ENCODE measurements at regions not wholly inside any gene's neighbourhood (a gene's known extent, or its start where the extent isn't known, plus 50 kb on each side); places are given as distances from the start of the nearest gene placed in this dataset.
"Not testable (repeated sequence)": the region's sequence is repeated elsewhere in the genome, so short reads cannot be mapped to it uniquely, and the experiment has no call there.

- Histone ChIP-seq H3K27ac (ENCODE audit: low read depth in 2 of 2, low read length in 1 of 2) (no peak overlapping the region), H3K4me3 (ENCODE audit: low read depth in 1 of 2, low read length in 2 of 2) (no peak overlapping the region), H3K27me3 (ENCODE audit: control insufficient read depth in 1 of 2, insufficient read depth in 2 of 2, low read length in 2 of 2) (no peaks in the 10 kb centered on the region), H3K4me1 (ENCODE audit: control insufficient read depth in 2 of 2, insufficient read depth in 2 of 2, low read length in 1 of 2) (peaks cover 0 to 2% of the 10 kb centered on the region in 2 donors), H3K36me3 (ENCODE audit: control insufficient read depth in 2 of 2, insufficient read depth in 2 of 2, low read length in 1 of 2) (no peaks in the 10 kb centered on the region), H3K9me3 (ENCODE audit: control insufficient read depth in 2 of 2, insufficient read depth in 1 of 2, low read depth in 1 of 2, low read length in 1 of 2) (no peaks in the 10 kb centered on the region)
- WGBS, 2 donors = 57 to 71% methylated on average over 4 of the region's 4 CpGs
Observed at GRCh38 chr10:109359316-109359715, 564.0 kb downstream of the XPNPEP1 start.

GRCh38 chr10:109358325-109358724, 565.0 kb downstream of the XPNPEP1 start:
- Histone ChIP-seq H3K27ac (ENCODE audit: low read depth in 2 of 2, low read length in 1 of 2) (no peak overlapping the region), H3K4me1 (ENCODE audit: control insufficient read depth in 2 of 2, insufficient read depth in 2 of 2, low read length in 1 of 2) (peaks cover 0 to 2% of the 10 kb centered on the region in 2 donors), H3K4me3 (ENCODE audit: low read depth in 1 of 2, low read length in 2 of 2) (no peak overlapping the region), H3K36me3 (ENCODE audit: control insufficient read depth in 2 of 2, insufficient read depth in 2 of 2, low read length in 1 of 2) (no peaks in the 10 kb centered on the region), H3K27me3 (ENCODE audit: control insufficient read depth in 1 of 2, insufficient read depth in 2 of 2, low read length in 2 of 2) (no peaks in the 10 kb centered on the region), H3K9me3 (ENCODE audit: control insufficient read depth in 2 of 2, insufficient read depth in 1 of 2, low read depth in 1 of 2, low read length in 1 of 2) (no peaks in the 10 kb centered on the region)
- WGBS, 2 donors = 19 to 23% methylated on average over 1 of the region's 1 CpG

- Histone ChIP-seq H3K27ac (ENCODE audit: low read depth in 2 of 2, low read length in 1 of 2) (no peak overlapping the region), H3K9me3 (ENCODE audit: control insufficient read depth in 2 of 2, insufficient read depth in 1 of 2, low read depth in 1 of 2, low read length in 1 of 2) (no peaks in the 10 kb centered on the region), H3K27me3 (ENCODE audit: control insufficient read depth in 1 of 2, insufficient read depth in 2 of 2, low read length in 2 of 2) (no peaks in the 10 kb centered on the region), H3K4me1 (ENCODE audit: control insufficient read depth in 2 of 2, insufficient read depth in 2 of 2, low read length in 1 of 2) (no peaks in the 10 kb centered on the region), H3K4me3 (ENCODE audit: low read depth in 1 of 2, low read length in 2 of 2) (no peak overlapping the region), H3K36me3 (ENCODE audit: control insufficient read depth in 2 of 2, insufficient read depth in 2 of 2, low read length in 1 of 2) (no peaks in the 10 kb centered on the region)
Observed at GRCh38 chr10:109348324-109348723, 575.0 kb downstream of the XPNPEP1 start.

GRCh38 chr10:109343293-109343692, 580.0 kb downstream of the XPNPEP1 start:
- H3K9me3 ChIP-seq (ENCODE audit: control insufficient read depth in 2 of 2, insufficient read depth in 1 of 2, low read depth in 1 of 2, low read length in 1 of 2) = no peaks in the 10 kb centered on the region
- H3K4me1 ChIP-seq (ENCODE audit: control insufficient read depth in 2 of 2, insufficient read depth in 2 of 2, low read length in 1 of 2) = no peaks in the 10 kb centered on the region
- H3K27me3 ChIP-seq (ENCODE audit: control insufficient read depth in 1 of 2, insufficient read depth in 2 of 2, low read length in 2 of 2) = no peaks in the 10 kb centered on the region
- WGBS, 2 donors = 76 to 80% methylated on average over 1 of the region's 1 CpG
- H3K4me3 ChIP-seq (ENCODE audit: low read depth in 1 of 2, low read length in 2 of 2) = no peak overlapping the region
- H3K27ac ChIP-seq (ENCODE audit: low read depth in 2 of 2, low read length in 1 of 2) = no peak overlapping the region
- H3K36me3 ChIP-seq (ENCODE audit: control insufficient read depth in 2 of 2, insufficient read depth in 2 of 2, low read length in 1 of 2) = no peaks in the 10 kb centered on the region

GRCh38 chr10:109341986-109342385, 581.3 kb downstream of the XPNPEP1 start:
- Histone ChIP-seq H3K27ac (ENCODE audit: low read depth in 2 of 2, low read length in 1 of 2) (no peak overlapping the region), H3K36me3 (ENCODE audit: control insufficient read depth in 2 of 2, insufficient read depth in 2 of 2, low read length in 1 of 2) (no peaks in the 10 kb centered on the region), H3K9me3 (ENCODE audit: control insufficient read depth in 2 of 2, insufficient read depth in 1 of 2, low read depth in 1 of 2, low read length in 1 of 2) (no peaks in the 10 kb centered on the region), H3K4me3 (ENCODE audit: low read depth in 1 of 2, low read length in 2 of 2) (no peak overlapping the region), H3K4me1 (ENCODE audit: control insufficient read depth in 2 of 2, insufficient read depth in 2 of 2, low read length in 1 of 2) (no peaks in the 10 kb centered on the region), H3K27me3 (ENCODE audit: control insufficient read depth in 1 of 2, insufficient read depth in 2 of 2, low read length in 2 of 2) (no peaks in the 10 kb centered on the region)

GRCh38 chr10:109328001-109328400, 595.3 kb downstream of the XPNPEP1 start:
- H3K27me3 ChIP-seq (ENCODE audit: control insufficient read depth in 1 of 2, insufficient read depth in 2 of 2, low read length in 2 of 2) = no peaks in the 10 kb centered on the region
- no peaks in the 10 kb centered on the region for H3K36me3 ChIP-seq (ENCODE audit: control insufficient read depth in 2 of 2, insufficient read depth in 2 of 2, low read length in 1 of 2)
- no peak overlapping the region for H3K4me3 ChIP-seq (ENCODE audit: low read depth in 1 of 2, low read length in 2 of 2)
- peaks cover 0 to 3% of the 10 kb centered on the region in 2 donors for H3K9me3 ChIP-seq (ENCODE audit: control insufficient read depth in 2 of 2, insufficient read depth in 1 of 2, low read depth in 1 of 2, low read length in 1 of 2)
- no peak overlapping the region for H3K27ac ChIP-seq (ENCODE audit: low read depth in 2 of 2, low read length in 1 of 2)
- WGBS, 2 donors = 67 to 68% methylated on average over 3 of the region's 3 CpGs
- no peaks in the 10 kb centered on the region for H3K4me1 ChIP-seq (ENCODE audit: control insufficient read depth in 2 of 2, insufficient read depth in 2 of 2, low read length in 1 of 2)

- no peaks in the 10 kb centered on the region for H3K36me3 ChIP-seq (ENCODE audit: control insufficient read depth in 2 of 2, insufficient read depth in 2 of 2, low read length in 1 of 2)
- 81 to 85% methylated on average over 2 of the region's 2 CpGs for WGBS, 2 donors
- no peak overlapping the region for H3K4me3 ChIP-seq (ENCODE audit: low read depth in 1 of 2, low read length in 2 of 2)
- H3K9me3 ChIP-seq (ENCODE audit: control insufficient read depth in 2 of 2, insufficient read depth in 1 of 2, low read depth in 1 of 2, low read length in 1 of 2) = peaks cover 0 to 3% of the 10 kb centered on the region in 2 donors
- no peaks in the 10 kb centered on the region for H3K4me1 ChIP-seq (ENCODE audit: control insufficient read depth in 2 of 2, insufficient read depth in 2 of 2, low read length in 1 of 2)
- no peaks in the 10 kb centered on the region for H3K27me3 ChIP-seq (ENCODE audit: control insufficient read depth in 1 of 2, insufficient read depth in 2 of 2, low read length in 2 of 2)
- no peak overlapping the region for H3K27ac ChIP-seq (ENCODE audit: low read depth in 2 of 2, low read length in 1 of 2)
Observed at GRCh38 chr10:109327266-109327665, 596.0 kb downstream of the XPNPEP1 start.

- no peak overlapping the region for H3K4me3 ChIP-seq (ENCODE audit: low read depth in 1 of 2, low read length in 2 of 2)
- no peaks in the 10 kb centered on the region for H3K27me3 ChIP-seq (ENCODE audit: control insufficient read depth in 1 of 2, insufficient read depth in 2 of 2, low read length in 2 of 2)
- WGBS, 2 donors = 87 to 95% methylated on average over 3 of the region's 3 CpGs
- H3K4me1 ChIP-seq (ENCODE audit: control insufficient read depth in 2 of 2, insufficient read depth in 2 of 2, low read length in 1 of 2) = no peaks in the 10 kb centered on the region
- no peak overlapping the region for H3K27ac ChIP-seq (ENCODE audit: low read depth in 2 of 2, low read length in 1 of 2)
- peaks cover 0 to 3% of the 10 kb centered on the region in 2 donors for H3K9me3 ChIP-seq (ENCODE audit: control insufficient read depth in 2 of 2, insufficient read depth in 1 of 2, low read depth in 1 of 2, low read length in 1 of 2)
- no peaks in the 10 kb centered on the region for H3K36me3 ChIP-seq (ENCODE audit: control insufficient read depth in 2 of 2, insufficient read depth in 2 of 2, low read length in 1 of 2)
Observed at GRCh38 chr10:109324721-109325120, 598.6 kb downstream of the XPNPEP1 start.

- 57 to 58% methylated on average over 3 of the region's 3 CpGs for WGBS, 2 donors
- no peaks in the 10 kb centered on the region for H3K9me3 ChIP-seq (ENCODE audit: control insufficient read depth in 2 of 2, insufficient read depth in 1 of 2, low read depth in 1 of 2, low read length in 1 of 2)
- H3K4me3 ChIP-seq (ENCODE audit: low read depth in 1 of 2, low read length in 2 of 2) = no peak overlapping the region
- H3K4me1 ChIP-seq (ENCODE audit: control insufficient read depth in 2 of 2, insufficient read depth in 2 of 2, low read length in 1 of 2) = no peaks in the 10 kb centered on the region
- H3K27me3 ChIP-seq (ENCODE audit: control insufficient read depth in 1 of 2, insufficient read depth in 2 of 2, low read length in 2 of 2) = no peaks in the 10 kb centered on the region
- H3K36me3 ChIP-seq (ENCODE audit: control insufficient read depth in 2 of 2, insufficient read depth in 2 of 2, low read length in 1 of 2) = no peaks in the 10 kb centered on the region
- H3K27ac ChIP-seq (ENCODE audit: low read depth in 2 of 2, low read length in 1 of 2) = no peak overlapping the region
Observed at GRCh38 chr10:109317746-109318366, 605.5 kb downstream of the XPNPEP1 start.

- not testable (repeated sequence) for H3K27me3 ChIP-seq (ENCODE audit: control insufficient read depth in 1 of 2, insufficient read depth in 2 of 2, low read length in 2 of 2)
Observed at GRCh38 chr10:109314016-109314415, 609.3 kb downstream of the XPNPEP1 start.

More at GRCh38 chr10:109314016-109314415, 609.3 kb downstream of the XPNPEP1 start:
- not testable (repeated sequence) for H3K9me3 ChIP-seq (ENCODE audit: control insufficient read depth in 2 of 2, insufficient read depth in 1 of 2, low read depth in 1 of 2, low read length in 1 of 2); H3K4me1 ChIP-seq (ENCODE audit: control insufficient read depth in 2 of 2, insufficient read depth in 2 of 2, low read length in 1 of 2); H3K27ac ChIP-seq (ENCODE audit: low read depth in 2 of 2, low read length in 1 of 2); H3K36me3 ChIP-seq (ENCODE audit: control insufficient read depth in 2 of 2, insufficient read depth in 2 of 2, low read length in 1 of 2); H3K4me3 ChIP-seq (ENCODE audit: low read depth in 1 of 2, low read length in 2 of 2)
- 66 to 69% methylated on average over 3 of the region's 3 CpGs for WGBS, 2 donors
